ENCODE measurements at regions not wholly inside any gene's neighbourhood (a gene's known extent, or its start where the extent isn't known, plus 50 kb on each side); places are given as distances from the start of the nearest gene placed in this dataset.

DNA sequence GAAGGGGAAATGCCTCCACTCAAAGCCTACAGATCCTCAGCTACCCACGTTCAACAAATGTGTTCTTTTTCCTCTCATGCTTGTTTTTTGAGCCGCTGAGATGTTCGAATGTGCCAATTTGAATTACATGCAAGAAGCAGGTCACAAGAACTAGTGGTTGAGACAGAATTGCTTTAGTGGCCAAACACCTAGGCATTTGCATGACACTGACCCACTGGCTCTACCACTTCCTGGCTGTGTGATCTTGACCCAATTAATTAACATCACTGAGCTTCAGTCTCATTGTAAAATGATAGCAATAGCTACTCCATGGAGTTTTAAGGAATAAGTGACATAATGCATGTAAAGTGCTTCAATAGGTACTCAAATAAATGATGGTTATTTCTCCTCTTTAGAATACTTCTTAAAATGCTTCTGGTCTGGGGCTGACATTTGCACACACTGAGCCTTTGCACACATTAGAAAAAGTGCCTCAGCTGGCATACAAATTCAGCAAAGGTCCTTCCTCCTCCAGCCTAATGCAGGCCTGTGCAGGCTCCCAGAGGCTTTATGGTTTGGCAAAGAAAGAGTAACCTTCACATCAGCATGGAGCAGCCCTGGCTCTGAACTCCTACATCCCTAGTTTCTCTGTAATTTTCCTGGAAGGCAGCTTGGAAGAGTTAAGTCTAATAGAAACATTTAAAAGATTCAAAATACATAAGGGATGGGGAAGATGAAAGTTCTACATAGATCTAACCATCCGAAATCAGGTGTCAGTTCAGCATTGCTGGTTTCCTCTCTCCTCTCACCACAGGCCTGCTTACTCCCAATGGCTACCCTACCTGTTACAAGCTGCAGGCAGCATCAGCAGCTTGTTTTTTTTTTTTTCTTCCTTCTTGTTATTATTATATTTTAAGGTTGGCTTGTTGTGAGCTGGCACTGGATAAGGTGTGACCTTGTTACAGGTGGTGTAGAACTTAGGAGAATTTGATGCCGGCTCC, 107.4 kb downstream of the TBX19 start:
- Mint-ChIP-seq H3K27me3 (peaks cover 31% of the 10 kb centered on the region), H3K4me3 (no peak overlapping the region), H3K9me3 (no peaks in the 10 kb centered on the region), H3K27ac (no peak overlapping the region), H3K36me3 (no peaks in the 10 kb centered on the region), H3K4me1 (peaks cover 12% of the 10 kb centered on the region)
- ATAC-seq (ENCODE audit: low read depth): no peak
- no peak for DNase-seq
- POLR2A ChIA-PET: interaction anchor here (0.7 kb wide), 1 partner anchor 53 kb away, joined by 3 read pairs; no protein-coding TSS in a partner anchor

- no peaks in the 10 kb centered on the region for H3K9me3 Mint-ChIP-seq
- H3K36me3 Mint-ChIP-seq: no peaks in the 10 kb centered on the region
- peak overlapping the region; percentile 60 for H3K4me3 Mint-ChIP-seq
- ATAC-seq (ENCODE audit: low read depth) (peak; percentile 83), DNase-seq (peak; percentile 71)
- peaks cover 26% of the 10 kb centered on the region for H3K27me3 Mint-ChIP-seq
- POLR2A ChIA-PET: no interaction called here
- H3K4me1 Mint-ChIP-seq: peaks cover 12% of the 10 kb centered on the region
- H3K27ac Mint-ChIP-seq: peak overlapping the region; percentile 46
Observed at GRCh38 chr1:168386949-168387586, 106.4 kb downstream of the TBX19 start.

DNA sequence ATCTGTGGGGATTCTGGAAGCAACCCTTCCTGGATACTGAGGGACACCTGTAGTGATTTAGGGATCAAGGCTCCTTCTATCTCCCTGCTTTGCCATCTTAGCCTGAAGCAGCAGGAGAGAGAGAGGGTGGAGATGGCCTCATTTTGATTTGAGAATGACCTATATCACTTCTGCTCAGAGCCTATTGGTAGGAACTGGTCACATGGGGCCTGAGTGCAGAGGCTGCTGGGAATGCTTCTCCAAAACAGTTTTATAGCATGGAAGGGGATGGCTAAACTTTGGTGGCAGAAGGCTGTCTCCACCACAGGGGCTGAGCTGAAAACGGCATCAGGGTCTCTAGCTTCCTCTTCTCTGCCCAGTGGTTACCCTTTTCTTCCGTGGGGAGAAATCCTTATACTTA, 105.8 kb downstream of the TBX19 start:
- ATAC-seq (ENCODE audit: low read depth): no peak
- Mint-ChIP-seq H3K27ac (no peak overlapping the region), H3K9me3 (no peaks in the 10 kb centered on the region), H3K4me1 (peaks cover 12% of the 10 kb centered on the region), H3K27me3 (peaks cover 24% of the 10 kb centered on the region), H3K36me3 (no peaks in the 10 kb centered on the region), H3K4me3 (no peak overlapping the region)
- POLR2A ChIA-PET: no interaction called here
- no peak for DNase-seq

DNA sequence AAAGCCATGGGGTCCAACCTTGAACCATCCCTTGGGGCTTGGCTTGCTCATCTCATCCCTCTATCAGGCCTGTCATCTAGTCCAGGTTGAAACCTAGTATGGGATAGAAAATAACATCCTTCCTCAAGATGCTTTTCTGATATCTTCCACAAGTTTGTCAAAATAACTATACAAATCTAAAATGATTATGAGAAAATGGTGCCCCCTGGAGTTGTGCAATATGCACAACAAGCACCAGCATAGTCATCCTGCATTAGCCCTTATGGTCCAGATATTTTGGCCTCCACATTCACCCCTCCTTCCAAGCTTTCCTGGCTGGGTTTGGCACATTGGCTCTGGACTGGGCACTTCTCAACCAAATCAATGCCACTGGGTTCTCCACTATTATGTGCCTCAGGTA, 101.2 kb downstream of the TBX19 start:
- Mint-ChIP-seq H3K36me3 (no peaks in the 10 kb centered on the region), H3K4me1 (no peaks in the 10 kb centered on the region), H3K9me3 (peaks cover 3% of the 10 kb centered on the region), H3K4me3 (no peak overlapping the region), H3K27ac (no peak overlapping the region), H3K27me3 (peaks cover 7% of the 10 kb centered on the region)
- POLR2A ChIA-PET: no interaction called here
- ATAC-seq (ENCODE audit: low read depth): no peak
- DNase-seq: no peak

GRCh38 chr1:168380945-168381344, 100.3 kb downstream of the TBX19 start:
- Mint-ChIP-seq H3K4me1 (no peaks in the 10 kb centered on the region), H3K9me3 (peaks cover 3% of the 10 kb centered on the region), H3K4me3 (no peak overlapping the region), H3K36me3 (no peaks in the 10 kb centered on the region), H3K27ac (no peak overlapping the region), H3K27me3 (peaks cover 7% of the 10 kb centered on the region)
- DNase-seq: no peak
- ATAC-seq (ENCODE audit: low read depth): no peak
- POLR2A ChIA-PET: no interaction called here

DNA sequence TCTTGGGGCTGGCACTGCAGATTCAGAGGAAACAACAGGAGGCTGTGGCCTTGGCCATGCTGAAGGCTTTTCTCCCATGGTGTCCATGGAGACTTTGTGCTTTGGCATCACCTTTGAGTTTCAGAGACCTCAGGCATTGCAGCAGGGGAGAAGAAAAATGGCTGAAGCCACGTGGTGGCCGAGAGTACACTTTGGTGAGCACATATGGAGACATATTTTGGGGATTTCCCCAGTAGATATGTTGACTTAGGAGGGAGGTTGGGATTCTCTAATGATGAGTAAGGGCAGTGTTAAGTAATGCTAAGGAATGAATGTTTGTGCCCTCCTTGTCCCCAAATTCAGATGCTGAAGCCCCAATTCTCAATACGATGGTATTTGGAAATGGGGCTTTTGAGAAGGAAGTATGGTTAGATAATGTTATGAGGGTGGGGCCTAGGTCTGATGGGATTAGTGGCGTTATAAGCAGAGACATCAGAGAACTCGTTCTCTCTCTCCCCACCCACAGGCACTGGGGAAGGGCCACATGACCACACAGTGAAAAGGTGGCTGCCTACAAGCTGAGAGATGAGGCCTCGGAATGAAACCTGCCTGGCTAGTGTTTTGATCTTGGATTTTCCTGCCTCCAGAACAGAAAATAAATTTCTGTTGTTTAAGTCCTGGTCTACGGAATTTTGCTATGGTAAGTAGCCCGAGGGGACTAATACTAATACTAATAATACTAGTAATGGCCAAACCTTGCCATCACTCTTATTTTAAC, 98.6 kb downstream of the TBX19 start:
- H3K27me3 Mint-ChIP-seq: peaks cover 7% of the 10 kb centered on the region
- no peak for ATAC-seq (ENCODE audit: low read depth)
- POLR2A ChIA-PET: no interaction called here
- no peaks in the 10 kb centered on the region for H3K4me1 Mint-ChIP-seq
- peaks cover 3% of the 10 kb centered on the region for H3K9me3 Mint-ChIP-seq
- DNase-seq: no peak
- no peaks in the 10 kb centered on the region for H3K36me3 Mint-ChIP-seq
- no peak overlapping the region for H3K4me3 Mint-ChIP-seq
- H3K27ac Mint-ChIP-seq: no peak overlapping the region

- POLR2A ChIA-PET: no interaction called here
- H3K27ac Mint-ChIP-seq: no peak overlapping the region
- no peaks in the 10 kb centered on the region for H3K9me3 Mint-ChIP-seq
- H3K27me3 Mint-ChIP-seq: peaks cover 7% of the 10 kb centered on the region
- H3K4me3 Mint-ChIP-seq: no peak overlapping the region
- no peaks in the 10 kb centered on the region for H3K4me1 Mint-ChIP-seq
- DNase-seq (no peak), ATAC-seq (ENCODE audit: low read depth) (no peak)
- H3K36me3 Mint-ChIP-seq: no peaks in the 10 kb centered on the region
Observed at GRCh38 chr1:168375566-168376300, 95.1 kb downstream of the TBX19 start.

GRCh38 chr1:168374566-168374965, 93.9 kb downstream of the TBX19 start:
- Mint-ChIP-seq H3K4me3 (no peak overlapping the region), H3K9me3 (no peaks in the 10 kb centered on the region), H3K36me3 (no peaks in the 10 kb centered on the region), H3K4me1 (no peaks in the 10 kb centered on the region), H3K27ac (no peak overlapping the region), H3K27me3 (peaks cover 7% of the 10 kb centered on the region)
- POLR2A ChIA-PET: no interaction called here
- no peak for DNase-seq
- no peak for ATAC-seq (ENCODE audit: low read depth)

DNA sequence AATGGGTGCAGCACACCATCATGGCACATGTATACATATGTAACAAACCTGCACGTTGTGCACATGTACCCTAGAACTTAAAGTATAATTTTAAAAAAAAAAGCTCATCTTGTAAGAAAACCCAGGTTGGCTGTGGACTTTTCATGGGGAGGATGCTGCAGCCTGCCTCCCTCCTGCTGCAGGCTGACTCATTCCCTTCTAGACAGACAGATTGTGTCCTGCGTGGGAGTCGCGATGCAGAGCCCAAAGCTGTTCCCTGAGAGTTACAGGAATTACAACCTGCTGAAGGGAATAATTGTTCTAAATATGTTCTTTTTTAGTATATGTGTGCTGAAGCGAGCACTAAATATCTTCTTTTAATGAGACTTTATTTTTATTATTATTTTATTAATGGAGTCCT, 93.2 kb downstream of the TBX19 start:
- DNase-seq: no peak
- ATAC-seq (ENCODE audit: low read depth): no peak
- H3K27me3 Mint-ChIP-seq: peaks cover 11% of the 10 kb centered on the region
- H3K4me1 Mint-ChIP-seq: no peaks in the 10 kb centered on the region
- no peaks in the 10 kb centered on the region for H3K9me3 Mint-ChIP-seq
- no peaks in the 10 kb centered on the region for H3K36me3 Mint-ChIP-seq
- H3K4me3 Mint-ChIP-seq: no peak overlapping the region
- POLR2A ChIA-PET: no interaction called here
- H3K27ac Mint-ChIP-seq: no peak overlapping the region

DNA sequence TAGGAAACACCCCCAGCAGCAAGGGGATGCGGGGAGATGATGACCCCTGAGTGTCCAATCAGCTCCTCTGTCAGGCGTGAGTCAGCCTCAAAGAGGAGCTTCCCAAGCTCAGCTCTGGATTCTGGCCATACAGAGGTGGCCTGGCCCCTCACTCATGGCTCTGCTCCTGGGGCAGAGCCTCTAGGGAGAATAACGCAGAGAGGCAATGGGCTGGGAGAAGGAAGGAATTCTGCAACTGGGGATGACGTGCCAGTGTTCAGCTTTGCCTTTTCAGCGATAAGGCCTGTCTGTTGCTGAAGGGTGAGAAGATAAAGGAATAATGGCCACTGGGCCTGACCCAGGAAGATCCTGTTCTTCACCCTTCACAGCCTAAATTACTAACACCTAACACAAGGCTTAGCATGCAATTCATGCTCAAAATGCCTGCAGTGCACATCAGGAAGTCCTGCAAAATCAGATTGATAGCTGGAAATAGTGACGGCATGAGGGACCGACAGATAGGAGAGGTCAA, 92.2 kb downstream of the TBX19 start:
- Mint-ChIP-seq H3K36me3 (no peaks in the 10 kb centered on the region), H3K9me3 (no peaks in the 10 kb centered on the region), H3K4me3 (no peak overlapping the region), H3K27ac (no peak overlapping the region), H3K4me1 (no peaks in the 10 kb centered on the region), H3K27me3 (peaks cover 10% of the 10 kb centered on the region)
- DNase-seq (no peak), ATAC-seq (ENCODE audit: low read depth) (no peak)
- POLR2A ChIA-PET: no interaction called here

DNA sequence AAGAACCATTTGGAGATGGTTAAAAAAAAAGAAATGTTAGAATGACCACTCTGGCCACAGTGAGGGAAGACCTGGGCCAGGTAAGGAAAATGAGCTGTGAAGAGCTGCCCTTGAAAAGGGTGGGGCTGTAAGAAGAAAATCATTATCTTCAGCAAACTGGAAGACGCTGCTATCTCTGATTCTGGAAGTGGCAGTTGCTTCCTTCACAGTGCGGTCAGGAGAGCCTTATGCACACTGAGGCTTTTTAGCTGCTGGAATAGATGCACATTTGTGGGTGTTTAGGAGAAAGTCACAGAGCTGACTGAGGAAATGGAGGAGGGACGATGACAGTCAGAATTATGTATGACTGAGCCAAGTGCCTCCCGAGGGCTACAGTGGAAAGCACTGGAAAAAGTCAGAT, 91.6 kb downstream of the TBX19 start:
- H3K27ac Mint-ChIP-seq: no peak overlapping the region
- H3K36me3 Mint-ChIP-seq: no peaks in the 10 kb centered on the region
- POLR2A ChIA-PET: no interaction called here
- H3K4me1 Mint-ChIP-seq: no peaks in the 10 kb centered on the region
- ATAC-seq (ENCODE audit: low read depth): no peak
- H3K9me3 Mint-ChIP-seq: no peaks in the 10 kb centered on the region
- DNase-seq: no peak
- no peak overlapping the region for H3K4me3 Mint-ChIP-seq
- peaks cover 8% of the 10 kb centered on the region for H3K27me3 Mint-ChIP-seq

DNA sequence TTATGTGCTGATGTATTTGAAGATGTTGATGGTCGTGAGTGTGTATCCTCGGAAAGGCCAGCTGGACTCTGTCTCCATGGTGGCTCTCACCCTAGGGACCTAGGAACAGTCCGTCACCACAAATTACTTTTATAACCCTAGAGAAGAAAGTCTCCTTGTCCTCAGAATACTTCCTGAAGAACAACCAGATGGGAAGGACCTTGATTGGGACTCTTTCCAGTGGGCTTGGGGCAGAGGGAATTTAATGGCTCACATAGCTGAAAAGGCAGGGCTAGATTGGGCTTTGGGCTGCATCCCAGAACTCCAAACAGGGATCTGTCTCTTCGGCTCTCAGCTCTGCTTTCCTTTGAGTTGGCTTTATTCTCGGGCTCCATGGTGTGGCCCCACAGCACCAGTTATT, 90.8 kb downstream of the TBX19 start:
- Mint-ChIP-seq H3K4me1 (no peaks in the 10 kb centered on the region), H3K4me3 (no peak overlapping the region), H3K9me3 (no peaks in the 10 kb centered on the region), H3K27ac (no peak overlapping the region), H3K27me3 (peaks cover 8% of the 10 kb centered on the region), H3K36me3 (no peaks in the 10 kb centered on the region)
- ATAC-seq (ENCODE audit: low read depth) (no peak), DNase-seq (no peak)
- POLR2A ChIA-PET: no interaction called here

GRCh38 chr1:168370586-168370985, 89.9 kb downstream of the TBX19 start:
- H3K36me3 Mint-ChIP-seq: no peaks in the 10 kb centered on the region
- ATAC-seq (ENCODE audit: low read depth) (no peak), DNase-seq (no peak)
- H3K27me3 Mint-ChIP-seq: peaks cover 10% of the 10 kb centered on the region
- no peak overlapping the region for H3K27ac Mint-ChIP-seq
- POLR2A ChIA-PET: no interaction called here
- H3K4me1 Mint-ChIP-seq: no peaks in the 10 kb centered on the region
- no peak overlapping the region for H3K4me3 Mint-ChIP-seq
- H3K9me3 Mint-ChIP-seq: no peaks in the 10 kb centered on the region

Measured in activated naive CD8-positive, alpha-beta T cell treated with anti-CD3 and anti-CD28 coated beads, Interleukin-2, amount 10 ng/mL, durations not matched to agents 7 days and 5 days (primary cell).